ENCODE measurements at regions not wholly inside any gene's neighbourhood (a gene's known extent, or its start where the extent isn't known, plus 50 kb on each side); places are given as distances from the start of the nearest gene placed in this dataset.

- TF ChIP-seq CTCF (conservative IDR thresholded peaks at IDR 0.05; ENCODE audit: low read depth) = no peak
- ChIA-PET CTCF (interaction anchor here (1.2 kb wide), 1 partner anchor 66 kb away, joined by 3 read pairs; no protein-coding TSS in a partner anchor), POLR2A (ENCODE audit: low non-redundant PET) (no interaction called here)
- H3K27ac ChIP-seq = no peak overlapping the region
- DNase-seq (ENCODE audit: low spot score) = no peak
Observed at GRCh38 chr10:91569522-91569921, 63.3 kb downstream of the PPP1R3C start.

- no peak for DNase-seq (ENCODE audit: low spot score)
- ChIA-PET POLR2A (ENCODE audit: low non-redundant PET) (no interaction called here), CTCF (no interaction called here)
- H3K27ac ChIP-seq = no peak overlapping the region
- no peak for TF ChIP-seq CTCF (conservative IDR thresholded peaks at IDR 0.05; ENCODE audit: low read depth)
Observed at GRCh38 chr10:91567815-91568214, 65.1 kb downstream of the PPP1R3C start.

- POLR2A ChIA-PET (ENCODE audit: low non-redundant PET) = no interaction called here
- CTCF ChIA-PET = interaction anchor here (0.6 to 0.8 kb wide), 2 partner anchors 10 to 343 kb away, joined by 3 to 4 read pairs; no protein-coding TSS in a partner anchor
- DNase-seq (ENCODE audit: low spot score) = no peak
- no peak for TF ChIP-seq CTCF (conservative IDR thresholded peaks at IDR 0.05; ENCODE audit: low read depth)
- H3K27ac ChIP-seq = no peak overlapping the region
Observed at GRCh38 chr10:91566115-91566514, 66.8 kb downstream of the PPP1R3C start.

- no peak for DNase-seq (ENCODE audit: low spot score)
- POLR2A ChIA-PET (ENCODE audit: low non-redundant PET) = no interaction called here
- no peak for TF ChIP-seq CTCF (conservative IDR thresholded peaks at IDR 0.05; ENCODE audit: low read depth)
- no peak overlapping the region for H3K27ac ChIP-seq
- CTCF ChIA-PET = no interaction called here
Observed at GRCh38 chr10:91565226-91565625, 67.6 kb downstream of the PPP1R3C start.

- CTCF ChIA-PET = interaction anchor here (0.6 kb wide), 1 partner anchor 43 kb away, joined by 6 read pairs; no protein-coding TSS in a partner anchor
- no peak for TF ChIP-seq CTCF (conservative IDR thresholded peaks at IDR 0.05; ENCODE audit: low read depth)
- no peak overlapping the region for H3K27ac ChIP-seq
- no peak for DNase-seq (ENCODE audit: low spot score)
- POLR2A ChIA-PET (ENCODE audit: low non-redundant PET) = interaction anchor here (0.5 to 0.6 kb wide), 2 partner anchors 18 to 144 kb away, joined by 3 to 4 read pairs; no protein-coding TSS in a partner anchor
Observed at GRCh38 chr10:91564508-91564907, 68.4 kb downstream of the PPP1R3C start.

All from RWPE1 (cell line).